ENCODE measurements at regions not wholly inside any gene's neighbourhood (a gene's known extent, or its start where the extent isn't known, plus 50 kb on each side); places are given as distances from the start of the nearest gene placed in this dataset.
A peak's percentile ranks its signal among the peaks of the same experiment; 100 is the strongest.

DNA sequence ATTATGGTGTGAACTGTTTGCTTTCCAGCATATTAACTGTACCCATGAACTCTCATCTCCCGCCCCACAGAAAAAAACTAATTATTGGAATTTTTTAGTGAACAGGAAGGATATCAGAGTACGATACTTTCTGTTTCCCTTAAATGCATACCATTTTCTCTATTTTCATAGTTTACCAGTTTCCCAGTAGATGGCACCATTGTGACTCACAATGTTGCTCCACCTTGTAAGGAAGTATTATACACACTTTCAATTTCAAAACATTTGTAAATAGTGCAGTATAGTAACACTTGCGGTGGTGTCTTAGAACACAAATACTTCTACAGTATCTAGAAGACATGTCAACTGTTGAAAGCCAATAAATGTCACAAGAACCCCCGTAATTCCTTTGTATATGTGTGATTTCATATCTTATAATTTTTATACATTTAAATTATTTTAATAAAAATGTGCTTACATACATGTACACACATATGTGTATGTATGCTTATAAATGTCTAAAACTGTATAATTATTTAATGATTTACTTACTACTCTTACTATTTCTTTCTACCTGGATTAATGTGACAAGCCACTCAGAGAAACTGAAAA lies 167.3 kb downstream of the SLIT2 start:
- Histone ChIP-seq H3K27me3 (ENCODE audit: insufficient read depth) (no peaks in the 10 kb centered on the region), H4K20me1 (replicated peaks; ENCODE audit: insufficient read depth) (no peaks in the 10 kb centered on the region), H3F3A (replicated peaks; ENCODE audit: low read depth) (no peaks in the 10 kb centered on the region), H2AFZ (no peak overlapping the region), H3K79me2 (replicated peaks; ENCODE audit: insufficient read depth) (no peaks in the 10 kb centered on the region), H3K4me2 (no peak overlapping the region), H3K36me3 (ENCODE audit: insufficient read depth) (no peaks in the 10 kb centered on the region), H3K27ac (ENCODE audit: low read depth) (no peak overlapping the region), H3K9me2 (ENCODE audit: insufficient read depth) (no peaks in the 10 kb centered on the region), H3K4me1 (ENCODE audit: insufficient read depth) (no peaks in the 10 kb centered on the region), H3K4me3 (no peak overlapping the region)
- no peaks in the 10 kb centered on the region for H3K9me3 Mint-ChIP-seq
- no peak overlapping the region for H3K4me3 Mint-ChIP-seq
- H3K27me3 Mint-ChIP-seq (ENCODE audit: insufficient read depth, low read depth, poor library complexity): peaks cover 1% of the 10 kb centered on the region
- DNase-seq (ENCODE audit: low spot score) (peak; percentile 48), ATAC-seq (no peak)
- TF ChIP-seq, protein P1, sequence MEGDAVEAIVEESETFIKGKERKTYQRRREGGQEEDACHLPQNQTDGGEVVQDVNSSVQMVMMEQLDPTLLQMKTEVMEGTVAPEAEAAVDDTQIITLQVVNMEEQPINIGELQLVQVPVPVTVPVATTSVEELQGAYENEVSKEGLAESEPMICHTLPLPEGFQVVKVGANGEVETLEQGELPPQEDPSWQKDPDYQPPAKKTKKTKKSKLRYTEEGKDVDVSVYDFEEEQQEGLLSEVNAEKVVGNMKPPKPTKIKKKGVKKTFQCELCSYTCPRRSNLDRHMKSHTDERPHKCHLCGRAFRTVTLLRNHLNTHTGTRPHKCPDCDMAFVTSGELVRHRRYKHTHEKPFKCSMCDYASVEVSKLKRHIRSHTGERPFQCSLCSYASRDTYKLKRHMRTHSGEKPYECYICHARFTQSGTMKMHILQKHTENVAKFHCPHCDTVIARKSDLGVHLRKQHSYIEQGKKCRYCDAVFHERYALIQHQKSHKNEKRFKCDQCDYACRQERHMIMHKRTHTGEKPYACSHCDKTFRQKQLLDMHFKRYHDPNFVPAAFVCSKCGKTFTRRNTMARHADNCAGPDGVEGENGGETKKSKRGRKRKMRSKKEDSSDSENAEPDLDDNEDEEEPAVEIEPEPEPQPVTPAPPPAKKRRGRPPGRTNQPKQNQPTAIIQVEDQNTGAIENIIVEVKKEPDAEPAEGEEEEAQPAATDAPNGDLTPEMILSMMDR (conservative IDR thresholded peaks at IDR 0.05; ENCODE audit: low read depth in 2 of 2): peak; percentile 58 to 61
- no peak for TF ChIP-seq EZH2 (IDR thresholded peaks at IDR 0.05; ENCODE audit: low read depth, unreplicated experiment)
- TF ChIP-seq STAT1 (IDR thresholded peaks at IDR 0.05; ENCODE audit: unreplicated experiment): no peak
- H3K36me3 Mint-ChIP-seq (ENCODE audit: low read depth): no peaks in the 10 kb centered on the region
- H3K4me1 Mint-ChIP-seq: peaks cover 12% of the 10 kb centered on the region
- H3K27ac Mint-ChIP-seq: no peak overlapping the region

- no peak overlapping the region for H3K4me3 ChIP-seq
- H3K4me3 Mint-ChIP-seq: no peak overlapping the region
- H3K27me3 Mint-ChIP-seq (ENCODE audit: insufficient read depth, low read depth, poor library complexity): peaks cover 1% of the 10 kb centered on the region
- H3K4me2 ChIP-seq: no peak overlapping the region
- no peaks in the 10 kb centered on the region for H3K79me2 ChIP-seq (replicated peaks; ENCODE audit: insufficient read depth)
- peaks cover 5% of the 10 kb centered on the region; the same call in 2 of the 3 replicates for H3K4me1 Mint-ChIP-seq
- H3K4me1 ChIP-seq (ENCODE audit: insufficient read depth): no peaks in the 10 kb centered on the region
- H3K27ac Mint-ChIP-seq: no peak overlapping the region
- no peaks in the 10 kb centered on the region for H3F3A ChIP-seq (replicated peaks; ENCODE audit: low read depth)
- no peak overlapping the region for H2AFZ ChIP-seq
- H3K36me3 ChIP-seq (ENCODE audit: insufficient read depth): no peaks in the 10 kb centered on the region
- DNase-seq (ENCODE audit: low spot score) (no peak), ATAC-seq (no peak)
- TF ChIP-seq CREB1 (CRISPR knock-in tag; IDR thresholded peaks at IDR 0.05; ENCODE audit: low read depth): no peak
- no peaks in the 10 kb centered on the region for H4K20me1 ChIP-seq (replicated peaks; ENCODE audit: insufficient read depth)
- H3K27ac ChIP-seq (ENCODE audit: low read depth): no peak overlapping the region
- no peaks in the 10 kb centered on the region for H3K9me3 Mint-ChIP-seq
- H3K27me3 ChIP-seq (ENCODE audit: insufficient read depth): no peaks in the 10 kb centered on the region
- H3K9me2 ChIP-seq (ENCODE audit: insufficient read depth): no peaks in the 10 kb centered on the region
- no peaks in the 10 kb centered on the region for H3K36me3 Mint-ChIP-seq (ENCODE audit: low read depth)
These were observed 169.4 kb downstream of the SLIT2 start for GRCh38 chr4:20420916-20421602.

- Mint-ChIP-seq H3K9me3 (no peaks in the 10 kb centered on the region), H3K4me1 (peaks cover 5% of the 10 kb centered on the region; the same call in 2 of the 3 replicates), H3K4me3 (no peak overlapping the region), H3K27ac (no peak overlapping the region), H3K36me3 (ENCODE audit: low read depth) (no peaks in the 10 kb centered on the region), H3K27me3 (ENCODE audit: insufficient read depth, low read depth, poor library complexity) (peaks cover 1% of the 10 kb centered on the region)
- ATAC-seq: no peak
- no peak overlapping the region for H3K4me2 ChIP-seq
- no peak overlapping the region for H2AFZ ChIP-seq
- DNase-seq (ENCODE audit: low spot score): no peak
- H3K79me2 ChIP-seq (replicated peaks; ENCODE audit: insufficient read depth): no peaks in the 10 kb centered on the region
- H4K20me1 ChIP-seq (replicated peaks; ENCODE audit: insufficient read depth): no peaks in the 10 kb centered on the region
- H3K27me3 ChIP-seq (ENCODE audit: insufficient read depth): no peaks in the 10 kb centered on the region
- H3K9me2 ChIP-seq (ENCODE audit: insufficient read depth): no peaks in the 10 kb centered on the region
- H3K4me1 ChIP-seq (ENCODE audit: insufficient read depth): no peaks in the 10 kb centered on the region
- no peak overlapping the region for H3K27ac ChIP-seq (ENCODE audit: low read depth)
- H3K36me3 ChIP-seq (ENCODE audit: insufficient read depth): no peaks in the 10 kb centered on the region
- H3K4me3 ChIP-seq: no peak overlapping the region
- H3F3A ChIP-seq (replicated peaks; ENCODE audit: low read depth): no peaks in the 10 kb centered on the region
- no peak for TF ChIP-seq ZNF462 (CRISPR knock-in tag; IDR thresholded peaks at IDR 0.05)
- no peak for TF ChIP-seq ZNF331 (CRISPR knock-in tag; IDR thresholded peaks at IDR 0.05; ENCODE audit: low read depth)
- TF ChIP-seq ZNF114 (CRISPR knock-in tag; IDR thresholded peaks at IDR 0.05): no peak
- TF ChIP-seq STAT1 (IDR thresholded peaks at IDR 0.05; ENCODE audit: unreplicated experiment): no peak
- TF ChIP-seq JUNB (IDR thresholded peaks at IDR 0.05; ENCODE audit: unreplicated experiment): no peak
These were observed 169.9 kb downstream of the SLIT2 start for GRCh38 chr4:20421603-20421985.

Data from GM23338 (cell line).